ENCODE measurements at regions not wholly inside any gene's neighbourhood (a gene's known extent, or its start where the extent isn't known, plus 50 kb on each side); places are given as distances from the start of the nearest gene placed in this dataset.
"Not testable (repeated sequence)": the region's sequence is repeated elsewhere in the genome, so short reads cannot be mapped to it uniquely, and the experiment has no call there.

DNA sequence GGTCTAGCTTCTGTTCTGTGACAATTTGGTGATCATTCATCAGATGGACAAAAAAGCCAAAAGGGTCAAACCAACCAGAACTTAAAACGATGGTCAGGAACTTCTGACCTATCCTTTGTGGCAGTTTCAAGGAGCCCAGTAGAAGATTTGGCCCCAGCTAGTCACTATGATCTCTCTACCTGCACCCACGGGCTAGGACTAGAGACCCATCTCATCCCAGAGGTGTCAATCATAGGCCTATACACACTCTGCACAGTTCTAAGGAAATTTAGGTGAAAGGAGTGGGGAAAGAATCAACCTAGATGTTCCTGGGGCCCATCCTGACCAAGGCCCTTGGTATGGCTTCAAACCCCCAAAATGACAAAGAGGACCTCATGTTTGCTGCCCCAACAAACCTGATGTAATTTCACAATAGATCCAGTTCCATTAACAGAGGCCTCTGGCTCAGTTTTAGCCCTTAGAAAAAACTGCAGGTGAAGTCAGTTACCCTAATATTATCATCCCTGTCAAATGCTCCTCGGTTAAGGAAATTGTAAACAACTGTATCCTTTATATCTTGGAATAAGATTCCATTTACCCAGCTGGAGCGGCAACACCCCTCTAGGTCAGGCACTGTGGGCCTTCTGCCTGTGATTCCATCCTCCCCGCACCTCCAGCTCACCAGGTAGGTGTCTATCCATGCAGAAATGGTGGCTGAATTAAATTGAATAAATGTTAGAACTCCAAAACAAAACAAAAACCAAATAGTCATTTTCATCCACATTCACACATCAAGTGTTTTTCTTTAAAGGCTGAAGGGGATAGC lies 138.7 kb downstream of the ENC1 start:
- DNase-seq (ENCODE audit: extremely low read depth, low read depth, low spot score): no peak

DNA sequence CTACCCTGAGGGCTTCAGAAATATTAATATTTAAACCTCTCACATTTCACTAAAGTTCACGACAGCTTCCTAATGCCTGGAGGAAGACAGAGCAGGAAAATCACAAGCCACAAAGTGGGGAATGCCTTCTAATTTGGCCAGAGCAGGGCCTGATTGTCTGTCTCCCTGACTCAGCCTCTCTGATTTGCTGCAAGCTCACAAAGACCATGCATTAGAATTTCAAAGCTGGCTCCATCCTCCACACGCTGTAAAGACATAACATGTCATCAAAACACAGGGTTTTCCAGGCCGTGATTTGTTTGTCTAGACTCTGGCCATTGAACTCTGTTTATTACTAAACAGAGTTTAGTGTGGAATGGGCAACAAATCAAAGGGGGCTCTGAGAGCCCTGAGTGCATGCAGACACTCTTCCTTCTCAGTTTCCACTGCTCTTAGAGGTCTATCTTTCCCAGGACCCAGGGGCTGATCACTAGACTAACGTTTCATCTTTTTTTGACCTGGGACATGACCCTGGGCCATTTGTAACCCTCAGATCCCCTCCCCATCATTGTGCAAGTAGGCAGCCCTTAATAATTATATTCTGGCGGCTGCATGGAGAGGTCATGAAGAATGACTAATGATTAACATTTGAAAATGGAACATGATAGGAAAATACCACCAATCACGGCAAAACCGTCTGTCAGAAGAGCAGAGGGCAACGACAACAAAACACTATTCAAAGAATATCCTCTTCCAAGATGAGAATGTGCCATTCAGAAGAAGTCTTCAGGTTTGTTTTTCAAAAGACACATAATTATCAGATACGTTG lies 140.2 kb downstream of the ENC1 start:
- no peak for DNase-seq (ENCODE audit: extremely low read depth, low read depth, low spot score)

DNA sequence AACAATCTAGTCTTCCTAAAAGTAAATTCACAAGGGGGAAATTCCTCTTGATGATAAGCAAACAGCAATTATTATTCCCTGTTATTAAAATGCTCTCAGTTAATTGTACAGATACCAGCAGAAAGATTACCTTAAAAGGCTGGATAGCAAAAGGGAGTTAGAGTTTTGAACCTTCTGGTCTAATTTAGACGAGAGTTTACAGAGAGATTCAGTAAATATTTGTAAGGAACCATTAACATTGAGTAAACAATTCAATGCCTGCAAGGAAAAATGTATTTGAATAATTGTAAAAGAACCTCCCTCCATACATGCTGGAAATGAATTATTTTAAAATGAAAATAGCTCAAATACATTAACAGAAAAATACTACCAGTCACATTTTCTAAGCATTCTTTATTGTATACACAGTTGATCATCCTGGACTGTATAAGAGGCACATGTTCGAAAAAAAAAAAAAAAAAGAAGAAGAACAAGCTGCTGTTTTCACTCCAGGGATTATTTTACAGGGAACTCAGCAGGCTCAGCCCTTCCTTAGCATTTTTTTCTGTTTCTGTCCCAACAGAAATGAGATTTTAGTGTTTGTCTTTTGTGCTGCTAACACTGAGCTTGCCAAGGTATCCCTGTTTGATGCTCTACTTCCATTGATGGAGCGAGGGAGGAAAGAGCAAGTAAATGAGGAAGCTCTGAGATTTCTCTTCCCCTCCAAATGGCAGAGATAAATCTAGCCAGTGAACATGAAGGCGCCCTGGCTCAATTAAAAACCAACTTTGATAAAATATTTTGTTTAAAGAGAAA lies 141.1 kb downstream of the ENC1 start:
- DNase-seq (ENCODE audit: extremely low read depth, low read depth, low spot score): no peak

DNA sequence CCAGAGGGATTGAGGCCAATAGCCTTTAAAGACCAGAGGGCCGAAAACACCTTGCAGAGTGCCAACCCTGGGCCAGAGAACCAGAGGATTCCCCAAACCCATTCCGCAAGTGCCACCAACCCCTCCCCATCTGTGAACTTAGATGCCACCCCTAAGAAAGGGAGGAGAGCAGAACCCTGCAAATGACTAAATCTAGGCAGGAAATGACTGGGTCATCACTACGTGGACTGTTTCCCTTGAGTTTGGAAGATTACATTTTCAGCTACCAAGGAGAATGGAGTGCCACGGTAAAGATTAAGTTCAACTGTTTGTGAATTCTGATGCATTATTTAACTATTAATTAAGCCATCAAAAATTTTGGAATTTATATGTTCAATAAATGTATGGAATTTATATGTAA lies 142.8 kb downstream of the ENC1 start:
- DNase-seq (ENCODE audit: extremely low read depth, low read depth, low spot score): no peak

DNA sequence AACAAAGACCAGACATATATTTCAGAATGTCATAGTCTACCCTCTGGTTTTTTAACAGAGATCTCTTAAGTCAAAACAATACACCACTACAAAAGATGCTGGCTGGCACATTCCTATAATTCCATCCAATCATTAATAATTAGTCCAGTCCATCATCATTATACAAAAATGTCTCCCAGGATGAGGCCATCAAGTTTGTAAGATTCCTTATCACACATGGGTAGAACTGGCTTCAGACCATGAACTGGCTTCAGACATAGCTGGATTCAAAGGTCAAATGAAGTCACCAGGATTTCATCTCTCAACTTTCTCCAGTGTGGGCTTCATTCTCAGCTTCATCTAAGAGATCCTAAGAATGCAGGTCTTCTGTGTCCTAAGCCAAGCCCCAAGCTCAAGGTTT lies 147.1 kb downstream of the ENC1 start:
- no peak for DNase-seq (ENCODE audit: extremely low read depth, low read depth, low spot score)

DNA sequence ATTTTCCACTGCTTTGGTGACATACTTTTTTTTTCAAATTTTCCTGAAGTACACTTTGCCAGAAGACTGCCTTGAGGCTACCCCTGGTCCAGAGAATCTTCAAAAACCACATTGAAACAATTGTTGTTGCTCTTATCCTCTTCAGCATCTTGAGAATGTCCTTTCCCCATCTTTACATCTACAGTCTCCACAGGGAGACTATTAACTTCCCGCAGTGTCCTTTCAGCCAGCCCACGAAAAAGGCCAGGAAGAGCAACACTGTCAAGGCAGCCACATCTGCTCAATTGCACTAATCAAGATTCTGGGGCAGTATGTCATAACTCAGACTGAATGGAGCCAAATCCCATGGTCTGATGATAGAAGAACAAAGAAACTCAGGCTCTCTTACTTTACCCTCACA lies 148.3 kb downstream of the ENC1 start:
- DNase-seq (ENCODE audit: extremely low read depth, low read depth, low spot score): no peak

DNA sequence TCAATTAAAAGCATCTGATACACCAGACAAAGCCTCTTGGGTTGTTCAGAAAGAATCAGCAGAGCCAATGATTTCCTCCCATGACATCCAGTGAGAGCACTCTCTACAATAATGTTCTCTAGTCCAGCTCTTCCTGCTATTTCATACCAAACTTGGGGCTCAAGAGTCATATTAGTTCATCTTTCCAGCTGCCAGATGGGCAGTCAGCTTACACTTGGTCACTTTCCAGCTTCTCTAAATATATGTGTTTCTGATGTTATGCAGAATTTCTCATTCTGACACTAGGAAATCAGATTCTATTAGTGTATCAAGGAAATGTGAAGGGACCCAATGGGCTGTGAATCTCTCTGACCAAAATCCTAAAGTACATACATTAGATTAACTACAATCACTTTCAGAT lies 148.9 kb downstream of the ENC1 start:
- no peak for DNase-seq (ENCODE audit: extremely low read depth, low read depth, low spot score)

DNA sequence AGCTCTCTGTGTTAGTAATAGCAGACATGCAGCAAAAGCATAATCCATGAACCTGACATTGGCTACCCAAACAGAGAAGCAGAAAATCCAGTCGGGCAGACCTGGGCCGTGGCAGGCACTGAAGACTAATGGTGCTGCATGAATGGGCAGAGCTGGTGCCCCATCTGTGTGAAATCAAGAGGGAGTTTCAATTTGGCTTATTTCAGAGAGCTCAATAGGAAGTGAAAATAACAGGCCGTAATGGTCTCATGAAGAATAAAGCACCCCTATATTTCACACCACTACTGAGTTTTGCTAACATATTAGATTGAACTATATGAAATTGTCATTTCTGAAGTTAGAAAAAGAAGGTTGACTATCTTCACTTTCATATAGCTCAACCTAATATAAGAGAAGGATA lies 149.7 kb downstream of the ENC1 start:
- no peak for DNase-seq (ENCODE audit: extremely low read depth, low read depth, low spot score)

DNA sequence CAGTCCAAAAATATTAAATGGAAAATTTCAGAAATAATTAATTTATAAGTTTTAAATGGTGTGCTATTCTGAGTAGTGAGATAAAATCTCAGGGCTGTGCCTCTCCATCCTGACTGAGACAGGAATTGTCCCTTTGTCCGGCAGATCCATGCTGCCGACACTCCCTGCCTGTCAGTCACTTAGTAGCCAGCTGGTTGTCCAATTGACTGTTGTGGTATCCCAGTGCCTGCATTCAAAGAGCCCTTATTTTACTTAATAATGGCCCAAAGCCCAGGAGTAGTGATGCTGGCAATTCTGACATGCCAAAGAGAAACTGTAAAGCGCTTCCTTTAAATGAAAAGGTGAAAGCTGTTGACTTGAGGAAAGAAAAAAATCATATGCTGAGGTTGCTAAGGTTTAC lies 157.5 kb downstream of the ENC1 start:
- no peak for DNase-seq (ENCODE audit: extremely low read depth, low read depth, low spot score)

DNA sequence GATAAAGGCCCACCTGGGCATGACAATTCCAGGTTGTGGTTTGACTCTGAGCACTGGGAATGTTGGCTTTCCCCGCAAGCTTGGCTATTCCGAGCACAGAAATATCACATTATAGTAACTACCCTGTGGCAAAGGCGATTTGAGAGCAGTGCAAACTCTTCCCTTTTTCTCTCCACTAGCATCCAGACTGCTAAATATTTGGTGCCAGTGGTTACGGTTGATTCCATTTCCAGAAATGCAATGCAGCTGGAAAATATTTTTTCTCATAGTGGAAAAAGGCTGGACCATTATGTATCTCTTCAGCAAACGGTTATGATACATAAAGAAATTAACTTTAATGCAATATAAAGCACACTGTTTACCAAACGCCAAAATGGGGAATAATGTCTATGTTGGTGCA lies 158.0 kb downstream of the ENC1 start:
- no peak for DNase-seq (ENCODE audit: extremely low read depth, low read depth, low spot score)

DNA sequence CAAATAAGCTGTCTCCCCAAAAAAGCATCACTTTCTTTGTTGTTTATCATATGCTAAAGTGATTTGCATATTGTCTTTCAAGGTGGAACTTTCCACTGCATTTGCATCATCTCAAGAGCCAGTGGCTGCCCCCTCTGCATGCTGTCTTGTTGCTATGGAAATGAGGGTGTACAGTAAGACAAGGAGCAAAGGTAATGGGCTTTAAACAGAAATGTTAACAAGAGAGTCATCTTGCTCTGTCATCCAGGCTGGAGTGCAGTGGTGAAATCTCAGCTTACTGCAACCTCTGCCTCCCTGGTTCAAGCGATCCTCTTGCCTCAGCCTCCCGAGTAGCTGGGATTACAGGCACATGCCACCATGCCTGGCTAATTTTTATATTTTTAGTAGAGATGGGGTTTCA lies 159.2 kb downstream of the ENC1 start:
- not testable (repeated sequence) for DNase-seq (ENCODE audit: extremely low read depth, low read depth, low spot score)

DNA sequence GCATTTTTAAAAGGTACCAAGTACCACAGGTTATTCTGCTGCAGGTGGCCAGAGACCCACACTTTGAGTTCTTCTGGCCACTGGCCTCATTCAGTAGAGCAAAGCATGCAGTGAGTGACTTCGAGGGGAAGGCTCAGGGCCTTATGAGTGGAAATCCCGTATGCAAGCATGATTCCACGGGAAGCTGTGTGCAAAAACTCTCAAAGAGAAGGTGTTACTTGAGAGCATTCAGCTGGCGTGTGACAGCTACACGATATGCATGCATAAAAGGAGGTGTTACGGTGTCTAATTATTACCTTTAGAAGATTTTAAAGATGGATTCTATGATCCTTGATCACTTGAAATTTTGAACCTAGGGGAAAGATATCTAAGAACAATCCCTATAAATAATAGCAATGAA lies 160.3 kb downstream of the ENC1 start:
- DNase-seq (ENCODE audit: extremely low read depth, low read depth, low spot score): no peak

DNA sequence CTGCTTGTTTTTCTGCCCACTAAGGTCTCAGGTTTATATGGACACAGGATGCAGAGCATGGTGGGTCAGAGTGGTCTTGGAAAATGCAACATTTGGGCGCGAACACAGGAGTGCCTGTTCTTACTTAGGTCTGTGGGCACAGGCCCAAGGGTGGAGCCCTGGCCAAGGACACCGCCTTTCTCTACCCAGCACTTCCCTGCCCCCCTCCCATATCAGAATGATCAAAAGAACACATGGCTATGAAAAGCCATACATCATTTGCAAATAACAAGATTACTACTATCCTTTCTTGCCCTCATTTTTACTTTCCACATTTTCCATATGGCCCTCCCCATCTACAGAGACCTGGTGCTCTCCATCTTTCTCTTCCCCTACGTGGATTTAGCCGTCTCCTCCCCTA lies 162.2 kb downstream of the ENC1 start:
- no peak for DNase-seq (ENCODE audit: extremely low read depth, low read depth, low spot score)

DNA sequence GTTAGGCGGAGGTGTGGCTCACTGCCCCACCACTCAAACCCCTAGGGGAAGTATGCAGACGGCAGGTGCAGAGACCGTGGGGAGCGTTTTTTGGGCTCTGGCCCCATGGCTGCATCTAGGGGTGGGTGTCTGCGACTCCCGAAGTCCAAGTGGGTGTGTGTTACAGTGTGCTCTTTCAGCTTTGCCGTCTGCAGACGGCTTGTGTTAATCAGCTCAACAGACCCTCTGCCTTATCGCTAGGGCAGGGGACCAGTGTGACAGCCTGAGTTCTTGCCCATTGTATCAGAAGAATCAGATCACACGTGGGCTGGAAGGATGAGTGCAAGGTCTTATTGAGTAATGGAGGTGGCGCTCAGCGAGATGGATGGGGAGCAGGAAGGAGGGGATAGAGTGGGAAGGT lies 162.8 kb downstream of the ENC1 start:
- no peak for DNase-seq (ENCODE audit: extremely low read depth, low read depth, low spot score)

DNA sequence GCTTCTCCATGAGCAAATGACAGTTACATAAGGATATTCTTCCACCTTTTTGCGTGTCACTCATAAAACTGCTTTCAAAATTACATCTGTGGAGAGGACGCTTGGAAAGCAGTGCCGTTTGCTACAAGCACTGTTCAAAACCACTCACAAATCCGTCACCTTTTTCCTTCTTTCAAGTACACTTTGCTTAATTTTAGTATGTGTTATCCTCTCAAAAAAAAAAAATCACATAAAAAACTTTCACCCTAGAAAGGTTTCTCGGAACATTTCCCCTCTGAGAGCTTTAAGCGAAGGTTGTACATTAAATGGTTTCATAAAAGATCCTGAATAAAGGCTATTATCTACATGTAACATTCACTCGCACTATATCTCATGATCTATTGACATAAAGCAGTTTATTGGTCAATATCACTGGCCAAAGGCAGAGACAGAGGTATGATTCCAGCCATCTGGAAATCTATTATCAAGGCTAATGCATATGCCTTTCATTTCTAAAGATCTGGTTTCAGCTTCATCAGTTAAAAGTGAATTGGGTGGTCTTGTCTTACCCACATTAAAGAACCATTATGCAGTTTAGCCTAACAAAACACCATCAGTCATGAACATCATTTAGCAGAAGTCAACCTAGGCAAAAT lies 163.6 kb downstream of the ENC1 start:
- no peak for DNase-seq (ENCODE audit: extremely low read depth, low read depth, low spot score)

DNA sequence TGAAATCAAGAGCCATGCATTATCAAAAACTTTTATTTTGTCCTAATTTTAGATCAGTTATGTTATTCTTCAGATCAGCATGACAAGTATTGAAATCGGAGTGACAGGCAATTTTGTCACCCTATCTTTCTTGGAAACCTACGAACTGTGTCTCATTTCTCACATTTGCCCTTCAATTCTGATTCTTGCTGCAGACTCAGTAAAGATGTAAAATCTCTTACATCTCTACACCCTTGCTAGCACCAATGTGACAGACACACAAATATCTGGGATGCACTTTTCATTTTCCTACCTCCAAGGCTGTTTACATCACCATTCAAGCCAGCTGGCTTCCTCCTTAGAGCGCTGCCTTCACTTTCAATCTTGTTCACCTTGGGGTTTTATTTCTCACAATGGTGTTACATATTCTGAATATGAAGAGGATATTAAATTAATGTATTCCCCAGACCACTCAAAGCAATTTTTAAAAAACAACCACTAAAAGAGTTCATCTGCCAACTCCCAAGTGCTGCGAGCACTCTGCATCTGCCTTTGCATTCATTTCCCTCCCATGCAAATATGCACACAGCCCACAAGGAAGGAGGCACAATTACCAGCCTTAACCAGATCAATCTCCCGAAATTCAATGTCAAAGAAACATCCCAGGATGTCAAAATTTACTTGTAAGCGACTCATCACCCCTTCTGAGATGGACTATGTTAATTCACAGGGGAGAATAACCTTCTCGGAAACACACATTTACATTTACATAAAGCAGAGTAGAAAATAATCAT lies 164.3 kb downstream of the ENC1 start:
- no peak for DNase-seq (ENCODE audit: extremely low read depth, low read depth, low spot score)

DNA sequence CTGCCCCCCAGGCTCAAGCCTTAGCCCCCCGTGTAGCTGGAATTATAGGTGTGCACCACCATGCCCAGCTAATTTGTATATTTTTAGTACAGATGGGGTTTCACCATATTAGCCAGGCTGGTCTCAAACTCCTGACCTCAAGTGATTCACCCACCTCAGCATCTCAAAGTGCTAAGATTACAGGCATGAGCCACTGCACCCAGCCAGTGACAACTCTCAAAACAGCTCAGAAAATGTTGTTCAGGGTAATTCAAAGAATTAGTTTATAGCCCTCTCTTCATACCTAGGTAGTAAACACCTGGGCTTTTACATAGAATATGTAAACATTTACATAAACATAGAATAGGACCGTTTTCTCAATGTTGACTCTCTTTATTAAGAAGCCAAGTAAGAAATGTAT lies 168.7 kb downstream of the ENC1 start:
- DNase-seq (ENCODE audit: extremely low read depth, low read depth, low spot score): no peak

DNA sequence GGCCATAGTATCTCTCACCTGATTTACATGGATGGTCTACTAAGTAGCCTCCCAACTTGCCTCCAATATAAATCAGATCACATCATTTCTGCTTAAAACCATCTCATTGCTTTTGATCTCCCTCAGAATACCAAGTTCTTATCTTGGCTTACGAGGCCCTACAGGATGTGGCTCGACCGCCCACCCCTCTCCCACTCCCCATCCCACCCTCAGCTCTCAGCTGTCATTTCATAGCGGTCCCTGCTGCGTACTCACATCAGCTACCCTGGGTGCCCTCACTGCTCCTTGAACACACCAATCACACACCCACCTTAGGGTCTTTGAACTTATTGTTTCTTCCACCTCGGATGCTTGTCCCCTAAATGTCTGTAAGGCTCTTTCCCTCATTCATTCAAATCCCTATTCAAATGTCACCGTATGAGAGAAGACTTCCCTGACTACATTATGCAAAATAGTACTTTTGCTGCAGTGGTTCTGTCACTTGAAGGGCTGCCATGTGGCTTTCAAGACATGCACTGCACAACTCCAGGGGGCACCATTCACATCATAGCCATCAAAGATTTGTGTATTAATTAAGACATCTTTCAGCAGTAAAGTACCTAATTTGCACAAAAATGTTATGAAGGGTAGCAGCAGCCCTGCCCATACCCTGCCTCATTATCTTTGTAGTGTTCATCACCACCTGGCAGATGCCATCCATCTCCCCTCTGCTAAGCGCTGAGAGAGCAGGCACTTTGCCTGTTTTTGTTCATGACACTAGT lies 171.1 kb downstream of the ENC1 start:
- DNase-seq (ENCODE audit: extremely low read depth, low read depth, low spot score): no peak

DNA sequence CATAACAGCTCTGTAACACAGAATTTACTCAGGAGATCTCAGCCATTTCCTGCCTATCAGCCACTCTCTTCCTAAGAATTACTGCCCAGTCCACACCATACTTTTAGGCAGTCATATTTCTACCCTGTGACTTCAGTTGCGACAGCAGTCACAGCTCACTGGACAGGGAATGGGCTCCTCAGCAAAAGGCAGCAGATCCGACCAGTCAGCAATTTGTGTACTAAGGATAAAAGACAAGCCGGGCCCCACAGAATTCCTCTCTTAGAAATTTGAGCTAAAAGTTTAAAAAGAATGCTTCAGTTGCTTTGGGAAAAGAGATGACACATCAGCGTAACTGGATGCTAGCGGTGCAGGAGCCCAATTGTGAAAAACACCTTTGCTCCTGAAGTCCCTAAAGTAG lies 172.1 kb downstream of the ENC1 start:
- no peak for DNase-seq (ENCODE audit: extremely low read depth, low read depth, low spot score)

DNA sequence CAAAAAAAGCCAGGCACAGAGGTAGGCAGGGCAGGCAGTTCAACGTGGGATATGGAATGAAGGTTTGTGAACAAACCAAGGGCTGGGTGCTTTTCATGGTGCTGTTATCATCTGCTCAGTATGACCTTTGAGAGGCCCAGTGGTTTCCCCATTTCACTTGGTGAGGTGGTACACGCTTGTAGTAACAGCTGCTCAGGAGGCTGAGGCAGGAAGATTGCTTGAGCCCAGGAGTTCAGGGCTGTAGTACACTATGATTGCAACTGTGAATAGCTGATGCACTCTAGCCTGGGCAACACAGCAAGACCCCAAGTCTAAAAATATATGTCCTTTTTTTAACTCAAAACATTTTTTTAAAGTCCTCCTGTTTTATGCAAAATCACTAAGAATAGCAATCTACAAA lies 174.8 kb downstream of the ENC1 start:
- no peak for DNase-seq (ENCODE audit: extremely low read depth, low read depth, low spot score)

All from glomerular endothelial cell (primary cell).